HG03280 (cell line): ENCODE measurements at regions not wholly inside any gene's neighbourhood (a gene's known extent, or its start where the extent isn't known, plus 50 kb on each side); places are given as distances from the start of the nearest gene placed in this dataset.

Source experiments
- ATAC-seq: cut with Tn5 transposase; IDR thresholded peaks from one replicate; pipeline ENCODE4 v1.9.1; 2021; ENCODE audit warnings: mild to moderate bottlenecking, moderate library complexity; ENCODE audit not compliant: unreplicated experiment

GRCh38 chr15:59953392-59953883 is 50.7 kb upstream of the FOXB1 start:
- no peak for ATAC-seq

- ATAC-seq, result no peak
Observed at GRCh38 chr15:59952960-59953359, 51.2 kb upstream of the FOXB1 start.

GRCh38 chr15:59950603-59951388 is 53.3 kb upstream of the FOXB1 start:
- ATAC-seq, result no peak

- ATAC-seq, result no peak
Observed at GRCh38 chr15:59948924-59949613, 55.0 kb upstream of the FOXB1 start.

- ATAC-seq, result no peak
Observed at GRCh38 chr15:59946084-59946483, 58.0 kb upstream of the FOXB1 start.

GRCh38 chr15:59945036-59945435 is 59.1 kb upstream of the FOXB1 start:
- ATAC-seq, result no peak

- ATAC-seq, result no peak
Observed at GRCh38 chr15:59941612-59942011, 62.5 kb upstream of the FOXB1 start.

GRCh38 chr15:59940928-59941327 is 63.2 kb upstream of the FOXB1 start:
- ATAC-seq, result no peak

- no peak for ATAC-seq
Observed at GRCh38 chr15:59940456-59940855, 63.7 kb upstream of the FOXB1 start.

- no peak for ATAC-seq
Observed at GRCh38 chr15:59936741-59937140, 67.4 kb upstream of the FOXB1 start.

GRCh38 chr15:59933607-59934006 is 70.5 kb upstream of the FOXB1 start:
- no peak for ATAC-seq

GRCh38 chr15:59931646-59932261 is 72.4 kb upstream of the FOXB1 start:
- no peak for ATAC-seq

- ATAC-seq, result no peak
Observed at GRCh38 chr15:59924812-59925522, 79.1 kb upstream of the FOXB1 start.

GRCh38 chr15:59924096-59924495 is 80.0 kb upstream of the FOXB1 start:
- ATAC-seq, result no peak

- ATAC-seq, result no peak
Observed at GRCh38 chr15:59923508-59923907, 80.6 kb upstream of the FOXB1 start.

- ATAC-seq, result peak; percentile 84
Observed at GRCh38 chr15:59918994-59919951, 84.8 kb upstream of the FOXB1 start.

GRCh38 chr15:59917504-59918157 is 86.5 kb upstream of the FOXB1 start:
- peak; percentile 77 for ATAC-seq

- no peak for ATAC-seq
Observed at GRCh38 chr15:59906046-59906445, 98.1 kb upstream of the FOXB1 start.

GRCh38 chr15:59905176-59905575 is 98.9 kb upstream of the FOXB1 start:
- ATAC-seq, result no peak
